DMS 273 (cell line): ENCODE measurements at regions not wholly inside any gene's neighbourhood (a gene's known extent, or its start where the extent isn't known, plus 50 kb on each side); places are given as distances from the start of the nearest gene placed in this dataset.
A peak's percentile ranks its signal among the peaks of the same experiment; 100 is the strongest.
"Not testable (repeated sequence)": the region's sequence is repeated elsewhere in the genome, so short reads cannot be mapped to it uniquely, and the experiment has no call there.

Experiments used
- DNase-seq: peaks from one replicate; lab custom pipeline; 2025; ENCODE audit not compliant: unreplicated experiment; lab: John Stamatoyannopoulos, UW

DNA sequence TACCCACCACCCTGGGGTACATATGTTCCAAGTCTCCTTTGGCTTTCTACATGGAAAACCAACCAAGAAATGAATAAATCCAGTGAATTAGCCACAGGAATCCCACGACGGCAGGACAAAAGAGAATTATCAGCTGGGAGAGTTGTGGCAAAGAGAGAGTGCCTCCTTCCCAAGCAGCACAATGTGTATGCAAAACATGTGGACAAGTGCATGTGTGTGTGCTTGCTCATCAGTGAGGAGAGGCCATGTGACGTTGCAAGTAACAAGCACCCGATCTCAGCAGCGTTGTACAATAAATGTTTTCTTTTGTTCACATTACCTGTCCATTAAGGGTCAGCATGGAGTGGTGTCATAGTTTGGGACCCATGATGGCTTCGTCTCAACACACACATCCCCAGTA, 50.0 kb upstream of the EMX2 start:
- no peak for DNase-seq

GRCh38 chr10:117488004-117488403, 54.5 kb upstream of the EMX2 start:
- no peak for DNase-seq

DNA sequence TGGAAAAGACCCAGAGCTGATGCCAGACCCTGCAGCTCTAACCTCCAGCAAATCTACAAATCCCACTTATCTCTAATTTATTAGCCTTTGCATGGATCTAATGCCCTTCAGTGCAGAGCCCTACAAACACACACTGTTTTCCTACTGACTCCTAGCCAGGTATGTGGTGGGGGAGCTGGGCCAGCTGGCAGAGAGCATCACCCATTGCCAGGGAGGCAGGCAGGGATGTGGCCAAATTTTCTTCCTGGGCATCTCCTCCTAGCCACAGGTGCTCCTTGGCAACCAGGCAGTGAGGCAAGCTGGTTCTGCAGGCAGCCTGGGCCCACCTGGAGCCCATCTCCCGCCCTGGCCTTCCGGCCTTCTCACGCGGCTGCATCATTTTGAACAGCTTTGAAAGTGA, 55.9 kb upstream of the EMX2 start:
- no peak for DNase-seq

GRCh38 chr10:117483056-117483590, 59.4 kb upstream of the EMX2 start:
- DNase-seq, result no peak

DNA sequence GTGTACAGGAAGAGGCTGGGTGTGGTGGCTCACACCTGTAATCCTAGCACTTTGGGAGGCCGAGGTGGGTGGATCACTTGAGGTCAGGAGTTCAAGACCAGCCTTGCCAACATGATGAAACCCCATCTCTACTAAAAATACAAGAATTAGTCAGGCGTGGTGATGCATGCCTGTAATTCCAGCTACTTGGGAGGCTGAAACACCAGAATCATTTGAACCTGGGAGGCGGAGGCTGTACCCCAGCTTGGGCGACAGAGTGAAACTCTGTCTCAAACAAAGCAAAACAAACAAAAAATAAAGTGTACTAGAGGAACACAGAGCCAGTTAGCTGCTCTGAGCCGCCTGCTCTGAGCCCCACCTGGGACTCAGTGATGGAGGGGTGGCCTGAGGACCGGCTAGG, 61.5 kb upstream of the EMX2 start:
- DNase-seq, result not testable (repeated sequence)

DNA sequence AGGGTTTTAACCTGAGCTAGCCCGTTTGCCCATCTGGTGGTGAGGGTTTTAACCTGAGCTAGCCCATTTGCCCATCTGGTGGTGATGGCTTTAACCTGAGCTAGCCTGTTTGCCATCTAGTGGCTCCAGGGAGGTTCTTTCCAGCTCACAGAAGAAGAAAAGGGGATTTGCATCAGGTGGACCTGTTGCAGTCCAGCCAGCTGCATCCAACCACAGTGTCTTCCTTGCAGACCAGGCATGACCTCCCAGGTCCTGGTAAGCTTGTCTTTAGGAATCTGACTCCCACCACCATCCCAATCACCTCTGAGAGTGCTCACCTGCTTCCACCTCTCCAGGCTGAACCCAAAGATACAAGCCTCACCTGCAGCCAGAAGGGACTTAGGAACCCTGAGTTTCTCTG, 62.4 kb upstream of the EMX2 start:
- no peak for DNase-seq

DNA sequence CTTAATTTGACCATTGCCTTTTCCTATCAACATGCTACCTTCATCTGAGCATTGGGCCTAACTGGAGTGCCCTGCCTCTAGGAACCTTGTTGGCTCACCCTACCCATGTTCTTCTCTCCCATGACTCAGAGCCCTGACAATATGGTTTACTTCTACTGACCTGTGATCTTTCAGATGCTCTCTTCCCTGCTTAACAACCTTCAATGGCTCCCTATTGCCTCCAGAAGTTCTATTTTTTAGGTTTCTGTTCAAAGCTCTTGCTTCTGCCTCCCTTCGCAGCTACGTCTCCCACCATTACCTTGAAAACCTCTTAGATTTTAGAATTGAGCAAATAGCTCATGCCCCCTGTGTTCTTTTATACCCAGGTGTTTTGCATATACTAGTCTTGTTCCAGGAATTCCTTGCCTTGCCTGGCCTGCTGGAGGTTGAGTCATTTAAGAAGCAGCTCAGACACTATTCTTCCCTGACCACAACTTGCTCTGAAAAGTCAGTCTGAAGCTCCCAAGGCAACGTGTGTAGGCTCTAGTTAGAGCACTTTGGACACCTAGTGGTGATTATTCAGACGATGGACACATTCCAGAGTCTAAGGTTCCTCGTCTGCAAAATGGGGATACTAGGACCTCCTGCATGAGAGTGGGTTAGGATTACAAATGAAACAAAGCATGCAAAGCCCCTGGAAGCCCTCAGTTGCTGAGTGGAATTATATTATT, 64.4 kb upstream of the EMX2 start:
- no peak for DNase-seq

DNA sequence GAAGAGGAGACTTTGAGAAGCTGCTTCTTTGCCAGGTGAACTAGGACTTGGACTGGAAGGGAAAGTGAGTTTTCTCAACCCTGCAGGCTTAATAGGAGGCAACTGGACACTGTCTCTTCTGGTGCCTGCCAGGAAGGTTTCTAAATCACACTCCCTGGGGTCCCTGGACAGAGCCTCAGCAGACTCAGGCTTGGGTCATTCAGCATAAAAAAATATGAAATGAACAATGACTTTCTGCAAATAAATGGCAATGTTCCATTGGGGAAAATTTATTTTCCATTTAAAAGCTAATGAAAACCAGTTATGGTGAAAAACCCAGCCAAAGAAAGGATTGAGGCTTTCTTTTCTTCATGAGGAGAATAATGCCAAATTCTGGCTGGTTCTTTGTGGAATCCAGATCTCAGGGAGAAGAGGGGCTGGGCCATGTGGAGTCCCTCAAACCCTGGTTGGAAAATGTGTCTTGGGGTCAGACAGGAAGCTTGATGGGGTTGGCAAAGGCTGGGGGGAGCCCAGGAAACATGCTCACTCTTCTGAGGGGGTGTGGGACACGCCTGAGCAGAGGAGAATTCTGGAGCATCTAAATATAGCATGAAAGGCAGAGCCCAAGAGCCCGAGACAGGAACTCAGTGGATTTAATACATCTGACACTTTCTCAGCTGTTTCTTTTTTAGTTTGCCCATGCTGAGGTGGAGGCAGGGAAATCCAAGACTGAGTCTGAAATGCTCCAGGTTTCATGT, 65.2 kb upstream of the EMX2 start:
- DNase-seq, result no peak

DNA sequence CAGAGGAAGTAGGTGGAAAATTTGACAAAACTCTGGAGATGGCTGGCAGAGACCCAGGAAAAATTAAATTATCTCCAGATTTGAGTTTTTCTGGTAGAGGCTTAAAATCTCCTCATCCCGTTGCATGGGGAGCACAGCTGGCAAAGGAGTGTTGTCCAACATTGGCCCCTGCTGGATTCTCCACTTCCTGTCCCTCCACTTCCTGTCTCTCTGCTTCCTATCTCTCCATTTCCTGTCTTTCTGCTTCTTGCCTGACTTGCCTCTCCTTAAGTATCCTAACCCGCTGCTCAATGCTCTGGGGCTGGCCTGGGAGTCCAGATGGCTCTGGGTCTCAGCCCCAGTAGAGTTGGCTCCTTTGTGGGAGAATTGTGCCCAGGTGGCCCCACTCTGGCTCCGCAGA, 65.8 kb upstream of the EMX2 start:
- peak; percentile 25 for DNase-seq

GRCh38 chr10:117476281-117476680, 66.3 kb upstream of the EMX2 start:
- no peak for DNase-seq

- DNase-seq, result no peak
These were observed 69.7 kb upstream of the EMX2 start for GRCh38 chr10:117472872-117473271.

GRCh38 chr10:117471344-117471874, 71.1 kb upstream of the EMX2 start:
- DNase-seq, result no peak

DNA sequence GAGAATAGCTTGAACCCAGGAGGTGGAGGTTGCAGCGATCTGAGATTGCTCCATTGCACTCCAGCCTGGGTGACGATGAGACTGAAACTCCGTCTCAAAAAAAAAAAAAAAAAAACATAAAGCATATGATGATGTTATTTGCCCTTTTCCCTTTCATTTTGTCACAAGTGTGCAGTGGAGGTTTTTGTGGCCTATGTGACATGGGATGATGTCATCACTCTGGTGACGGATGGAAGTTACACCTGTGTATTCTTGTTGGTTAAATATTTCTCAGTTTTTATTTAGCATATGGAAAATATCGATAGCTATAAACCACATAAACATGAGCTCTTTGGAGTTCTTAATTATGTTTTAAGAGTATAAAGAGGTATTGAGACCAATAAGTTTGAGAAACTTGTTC, 71.8 kb upstream of the EMX2 start:
- DNase-seq, result no peak

DNA sequence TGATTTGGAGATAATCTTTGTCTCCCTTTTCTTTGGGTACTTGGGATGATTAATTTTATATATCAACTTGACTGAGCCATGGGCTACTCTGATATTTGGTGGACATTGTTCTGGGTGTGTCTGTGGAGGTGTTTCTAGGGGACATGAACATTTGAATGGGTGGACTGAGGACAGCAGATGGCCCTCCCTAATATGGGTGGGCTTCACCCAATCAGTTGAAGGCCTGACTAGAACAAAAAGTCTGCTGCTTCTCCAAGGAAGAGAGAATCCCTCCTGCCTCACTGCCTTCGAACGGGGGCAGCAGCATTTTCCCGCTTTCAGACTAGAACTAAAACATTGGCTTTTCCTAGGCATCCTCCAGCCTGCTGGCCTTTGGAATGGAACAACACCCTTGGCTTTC, 73.9 kb upstream of the EMX2 start:
- DNase-seq, result no peak

DNA sequence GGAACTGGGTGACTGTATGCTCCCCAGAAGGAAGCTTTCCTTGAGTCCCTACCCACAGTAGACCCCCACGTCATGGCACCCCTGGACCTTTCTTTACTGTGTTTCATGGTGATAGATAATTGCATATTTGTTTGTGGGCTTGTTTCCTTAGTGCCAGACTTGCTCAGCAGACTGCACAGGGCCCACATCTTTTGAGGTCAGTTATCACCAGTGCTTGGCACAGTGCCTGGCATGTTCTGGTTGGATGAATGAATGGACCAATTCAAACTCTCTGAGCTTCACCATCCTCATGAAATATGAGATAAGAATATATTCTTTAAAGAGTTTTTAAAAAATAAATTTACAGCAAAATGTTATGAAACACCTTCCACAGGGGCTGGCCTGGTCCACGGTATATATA, 78.4 kb upstream of the EMX2 start:
- no peak for DNase-seq

- DNase-seq, result no peak
These were observed 79.0 kb upstream of the EMX2 start for GRCh38 chr10:117463545-117463920.

DNA sequence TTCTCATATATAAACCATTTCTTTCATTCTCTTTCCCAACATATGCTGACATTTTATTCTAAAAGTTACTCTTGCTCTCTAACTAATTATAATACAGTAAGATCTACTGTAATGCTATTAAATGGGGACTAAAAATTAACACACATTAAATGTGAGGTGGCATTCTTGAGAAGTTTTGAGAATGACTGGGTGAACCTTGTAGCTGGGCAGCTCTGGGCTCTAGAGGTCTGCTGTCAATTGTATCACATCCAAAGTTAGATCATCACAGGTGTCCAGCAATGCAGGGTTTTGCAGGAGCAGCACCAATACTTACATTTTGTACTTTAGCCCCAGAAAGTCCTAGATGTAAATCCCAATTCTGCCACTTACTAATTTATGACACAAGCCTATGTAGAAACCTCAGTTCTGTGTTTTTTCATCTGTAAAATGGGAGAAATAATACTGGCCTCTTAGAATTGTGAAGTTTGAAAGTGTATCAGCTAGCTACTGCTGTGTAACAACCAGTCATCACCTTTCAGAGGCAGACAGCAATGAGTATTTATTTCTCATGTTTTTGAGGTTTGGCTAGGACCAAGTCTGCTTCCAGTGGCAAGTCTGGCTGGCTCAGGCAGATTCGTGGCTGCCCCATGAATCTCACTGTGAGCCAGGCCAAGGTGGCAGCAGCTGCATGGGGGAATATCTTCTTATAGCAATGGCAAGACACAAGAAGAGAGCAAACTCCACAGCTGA, 79.6 kb upstream of the EMX2 start:
- no peak for DNase-seq

- DNase-seq, result peak; percentile 18
These were observed 80.1 kb upstream of the EMX2 start for GRCh38 chr10:117462424-117462792.

DNA sequence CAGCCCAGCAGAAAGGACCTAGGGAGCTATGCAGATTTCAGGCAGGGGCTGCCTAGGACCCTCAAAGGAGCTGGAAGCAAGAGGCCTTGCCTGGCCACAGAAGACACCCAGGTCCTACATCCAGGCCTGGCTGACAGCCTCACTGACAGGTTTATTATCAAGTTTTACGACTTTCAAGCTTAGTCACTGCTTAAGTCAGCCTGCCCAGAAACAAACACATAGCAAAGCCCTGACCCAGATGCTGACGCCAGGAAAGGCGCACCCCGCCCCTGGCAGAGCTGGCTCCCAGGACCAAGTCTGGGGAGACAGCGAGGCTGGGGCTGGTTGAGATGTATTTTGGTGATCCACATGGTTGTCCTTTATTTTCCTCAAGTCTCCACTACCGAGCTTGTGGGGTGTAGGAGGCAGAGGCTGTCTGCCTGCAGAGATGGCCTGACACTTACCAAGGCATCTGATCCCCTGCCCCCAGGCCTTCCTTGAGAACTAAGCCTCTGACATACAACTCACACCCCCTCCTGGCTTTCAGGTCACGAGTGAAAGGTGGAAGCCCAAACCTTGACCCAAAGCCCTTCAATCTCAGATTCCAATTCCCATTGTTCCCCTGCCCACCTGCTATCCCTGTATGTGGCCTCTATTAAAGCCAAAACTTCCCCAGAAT, 80.7 kb upstream of the EMX2 start:
- DNase-seq, result peak; percentile 18

DNA sequence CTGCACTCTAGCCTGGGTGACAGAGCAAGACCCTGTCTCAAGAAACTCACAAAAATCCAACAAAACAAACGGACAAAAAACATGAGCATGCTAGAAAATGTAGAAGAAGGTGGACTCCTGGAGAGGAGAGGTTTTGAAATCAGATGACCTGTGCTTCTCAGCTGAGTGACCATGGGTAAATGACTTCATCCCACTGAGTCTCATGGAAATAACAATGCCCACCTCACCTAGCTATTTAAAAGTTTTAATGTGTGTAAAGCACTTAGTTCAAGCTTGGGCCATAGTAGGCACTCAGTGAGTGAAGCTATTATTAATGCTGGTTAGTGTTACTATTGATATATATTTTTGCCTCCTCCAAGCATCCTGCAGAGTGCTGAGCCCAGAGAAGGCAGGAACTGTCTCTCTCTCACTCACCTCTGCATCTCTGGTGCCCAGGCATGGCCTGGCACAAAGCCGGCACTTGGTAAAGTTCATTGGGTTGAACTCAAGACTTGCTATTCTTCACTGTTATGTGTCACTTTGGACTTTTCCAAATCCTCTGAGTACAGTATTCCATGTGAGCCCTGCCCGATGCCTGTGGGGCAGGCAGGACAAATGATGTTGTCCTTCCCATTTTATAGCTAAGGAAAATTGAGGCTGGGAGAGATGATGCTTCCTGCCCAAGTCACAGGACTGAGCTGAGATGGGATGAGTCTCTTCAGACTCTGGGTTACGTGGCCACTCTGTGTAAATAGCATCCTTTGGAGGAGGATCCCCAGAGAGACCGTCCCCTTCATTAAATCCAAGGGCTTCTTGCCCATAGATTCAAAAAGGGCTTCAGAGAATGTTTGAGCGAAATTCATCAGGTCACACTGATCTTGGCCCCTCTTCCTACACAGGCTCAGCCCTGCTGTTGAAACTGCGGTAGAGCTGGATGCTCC, 81.4 kb upstream of the EMX2 start:
- DNase-seq, result no peak
